Retinal pigment epithelial cell (primary cell): ENCODE measurements at regions not wholly inside any gene's neighbourhood (a gene's known extent, or its start where the extent isn't known, plus 50 kb on each side); places are given as distances from the start of the nearest gene placed in this dataset.
"Not testable (repeated sequence)": the region's sequence is repeated elsewhere in the genome, so short reads cannot be mapped to it uniquely, and the experiment has no call there.

Experiments
- DNase-seq: peaks from one replicate; pipeline ENCODE4 v3.0.0-alpha.2; 2010; ENCODE audit warnings: low read depth
- H3K4me3 ChIP-seq: 2 replicates; pipeline ENCODE4 v1.5.1; 2011; ENCODE audit warnings: mild to moderate bottlenecking, low read length, control low read depth, moderate library complexity
- CTCF ChIP-seq: conservative IDR thresholded peaks from 2 replicates; pipeline ENCODE4 v1.5.1; 2011; ENCODE audit warnings: low read depth, low read length, control low read depth, inconsistent platforms

DNA sequence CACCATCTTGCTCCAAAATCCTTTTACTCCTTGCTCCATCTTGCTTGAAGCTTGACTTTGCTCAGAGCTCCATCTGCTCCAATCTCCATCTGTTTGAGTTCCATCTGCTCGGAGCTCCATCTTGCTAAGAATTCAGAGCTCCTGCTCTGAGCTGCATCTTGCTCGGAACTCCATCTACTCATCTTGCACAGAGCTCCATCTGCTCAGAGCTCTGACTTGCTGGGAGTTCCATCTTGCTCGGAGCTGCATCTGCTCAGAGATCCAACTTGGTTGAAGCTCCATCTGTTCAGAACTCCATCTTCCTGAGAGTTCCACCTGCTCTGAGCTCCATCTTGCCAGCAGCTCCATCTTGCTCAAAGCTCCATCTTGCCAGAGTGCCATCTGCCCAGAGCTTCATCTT, 80.6 kb upstream of the ZNF98 start:
- H3K4me3 ChIP-seq, result no peak overlapping the region
- no peak for TF ChIP-seq CTCF
- no peak for DNase-seq

DNA sequence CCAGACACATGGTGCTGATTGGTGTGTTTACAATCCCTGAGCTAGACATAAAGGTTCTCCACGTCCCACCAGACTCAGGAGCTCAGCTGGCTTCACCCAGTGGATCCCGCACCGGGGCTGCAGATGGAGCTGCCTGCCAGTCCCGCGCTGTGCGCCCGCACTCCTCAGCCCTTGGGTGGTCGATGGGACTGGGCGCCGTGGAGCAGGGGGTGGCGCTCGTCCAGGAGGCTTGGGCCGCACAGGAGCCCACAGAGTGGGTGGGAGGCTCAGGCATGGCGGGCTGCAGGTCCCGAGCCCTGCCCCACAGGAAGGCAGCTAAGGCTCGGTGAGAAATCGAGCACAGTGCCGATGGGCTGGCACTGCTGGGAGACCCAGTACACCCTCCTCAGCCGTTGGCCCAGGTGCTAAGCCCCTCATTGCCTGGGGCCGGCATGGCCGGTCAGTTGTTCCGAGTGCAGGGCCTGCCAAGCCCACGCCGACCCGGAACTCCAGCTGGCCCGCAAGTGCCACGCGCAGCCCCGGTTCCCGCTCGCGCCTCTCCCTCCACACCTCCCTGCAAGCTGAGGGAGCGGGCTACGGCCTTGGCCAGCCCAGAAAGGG, 76.8 kb upstream of the ZNF98 start:
- not testable (repeated sequence) for H3K4me3 ChIP-seq, DNase-seq

DNA sequence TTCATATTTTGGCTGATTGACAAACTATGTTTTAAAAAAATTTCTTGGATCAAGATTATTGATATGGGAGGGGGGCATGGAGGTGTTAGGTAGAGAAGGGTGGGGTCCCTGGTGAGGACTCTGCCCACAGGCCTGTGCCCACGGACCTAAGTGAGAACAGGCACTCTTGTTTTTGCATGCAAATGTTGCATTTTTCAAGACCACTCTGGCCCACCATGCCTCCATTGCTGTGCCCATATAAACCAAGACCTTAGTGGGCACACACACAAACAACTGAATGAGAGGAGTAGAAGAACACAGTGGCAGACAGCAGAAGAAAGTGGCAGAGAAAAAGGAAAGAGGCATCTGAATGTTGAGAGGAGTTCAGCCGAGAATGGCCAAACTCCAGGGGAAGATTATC, 69.6 kb upstream of the ZNF98 start:
- TF ChIP-seq CTCF, result no peak
- no peak overlapping the region for H3K4me3 ChIP-seq
- DNase-seq, result no peak

DNA sequence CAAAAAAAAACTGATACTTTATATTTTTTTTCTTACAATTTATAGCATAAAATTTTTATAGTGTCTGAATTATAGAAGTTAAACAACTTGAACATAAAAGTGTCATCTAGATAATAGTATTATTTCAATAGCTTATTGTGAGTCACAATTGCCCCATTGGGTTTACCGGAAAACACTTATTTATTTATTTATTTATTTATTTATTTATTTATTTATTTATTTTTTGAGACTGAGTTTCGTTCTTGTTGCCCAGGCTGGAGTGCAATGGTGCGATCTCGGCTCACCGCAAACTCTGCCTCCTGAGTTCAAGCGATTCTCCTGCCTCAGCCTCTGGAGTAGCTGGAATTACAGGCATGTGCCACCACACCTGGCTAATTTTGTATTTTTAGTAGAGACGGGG, 61.4 kb upstream of the ZNF98 start:
- not testable (repeated sequence) for H3K4me3 ChIP-seq, DNase-seq

- no peak overlapping the region for H3K4me3 ChIP-seq
- no peak for TF ChIP-seq CTCF
- no peak for DNase-seq
Measured at GRCh38 chr19:22472180-22472637, 50.1 kb upstream of the ZNF98 start.
